Omental fat pad (tissue), 3 donors: ENCODE measurements at regions not wholly inside any gene's neighbourhood (a gene's known extent, or its start where the extent isn't known, plus 50 kb on each side); places are given as distances from the start of the nearest gene placed in this dataset.

ENCODE experiments used
- ATAC-seq: fragments of 150-250 bp; one replicate; pipeline ENCODE4 v1.9.1; 2016; ENCODE audit warnings: mild to moderate bottlenecking, moderate library complexity; ENCODE audit not compliant: low FRiP score
- DNase-seq: peaks from one replicate; pipeline ENCODE4 v3.0.0-alpha.2; 2019; ENCODE audit warnings: low spot score
- TF ChIP-seq, protein P1 (sequence below), 3 donors: fragments of 450-650 bp; IDR thresholded peaks; one replicate each; pipeline ENCODE4 v1.5.1; 2016 to 2017; ENCODE audit warnings: antibody characterized with exemption in 3 of 3, mild to moderate bottlenecking in 3 of 3, moderate library complexity in 2 of 3

DNA sequence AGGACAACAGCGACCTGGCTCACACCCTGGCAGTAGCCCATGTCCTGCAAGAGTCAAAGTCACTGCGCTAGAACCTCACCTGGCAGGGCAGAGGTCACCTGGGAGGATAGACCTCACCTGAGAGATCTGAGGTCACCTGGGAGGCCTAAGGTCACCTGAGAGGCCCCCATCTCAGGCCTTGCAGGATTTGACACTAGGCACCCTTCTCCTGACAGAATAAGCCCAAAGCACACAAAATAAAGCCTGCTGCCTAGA lies 75.2 kb upstream of the SPTLC1 start:
- DNase-seq, result no peak
- no peak for ATAC-seq
- TF ChIP-seq, protein P1, sequence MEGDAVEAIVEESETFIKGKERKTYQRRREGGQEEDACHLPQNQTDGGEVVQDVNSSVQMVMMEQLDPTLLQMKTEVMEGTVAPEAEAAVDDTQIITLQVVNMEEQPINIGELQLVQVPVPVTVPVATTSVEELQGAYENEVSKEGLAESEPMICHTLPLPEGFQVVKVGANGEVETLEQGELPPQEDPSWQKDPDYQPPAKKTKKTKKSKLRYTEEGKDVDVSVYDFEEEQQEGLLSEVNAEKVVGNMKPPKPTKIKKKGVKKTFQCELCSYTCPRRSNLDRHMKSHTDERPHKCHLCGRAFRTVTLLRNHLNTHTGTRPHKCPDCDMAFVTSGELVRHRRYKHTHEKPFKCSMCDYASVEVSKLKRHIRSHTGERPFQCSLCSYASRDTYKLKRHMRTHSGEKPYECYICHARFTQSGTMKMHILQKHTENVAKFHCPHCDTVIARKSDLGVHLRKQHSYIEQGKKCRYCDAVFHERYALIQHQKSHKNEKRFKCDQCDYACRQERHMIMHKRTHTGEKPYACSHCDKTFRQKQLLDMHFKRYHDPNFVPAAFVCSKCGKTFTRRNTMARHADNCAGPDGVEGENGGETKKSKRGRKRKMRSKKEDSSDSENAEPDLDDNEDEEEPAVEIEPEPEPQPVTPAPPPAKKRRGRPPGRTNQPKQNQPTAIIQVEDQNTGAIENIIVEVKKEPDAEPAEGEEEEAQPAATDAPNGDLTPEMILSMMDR (IDR thresholded peaks at IDR 0.05), result no peak

DNA sequence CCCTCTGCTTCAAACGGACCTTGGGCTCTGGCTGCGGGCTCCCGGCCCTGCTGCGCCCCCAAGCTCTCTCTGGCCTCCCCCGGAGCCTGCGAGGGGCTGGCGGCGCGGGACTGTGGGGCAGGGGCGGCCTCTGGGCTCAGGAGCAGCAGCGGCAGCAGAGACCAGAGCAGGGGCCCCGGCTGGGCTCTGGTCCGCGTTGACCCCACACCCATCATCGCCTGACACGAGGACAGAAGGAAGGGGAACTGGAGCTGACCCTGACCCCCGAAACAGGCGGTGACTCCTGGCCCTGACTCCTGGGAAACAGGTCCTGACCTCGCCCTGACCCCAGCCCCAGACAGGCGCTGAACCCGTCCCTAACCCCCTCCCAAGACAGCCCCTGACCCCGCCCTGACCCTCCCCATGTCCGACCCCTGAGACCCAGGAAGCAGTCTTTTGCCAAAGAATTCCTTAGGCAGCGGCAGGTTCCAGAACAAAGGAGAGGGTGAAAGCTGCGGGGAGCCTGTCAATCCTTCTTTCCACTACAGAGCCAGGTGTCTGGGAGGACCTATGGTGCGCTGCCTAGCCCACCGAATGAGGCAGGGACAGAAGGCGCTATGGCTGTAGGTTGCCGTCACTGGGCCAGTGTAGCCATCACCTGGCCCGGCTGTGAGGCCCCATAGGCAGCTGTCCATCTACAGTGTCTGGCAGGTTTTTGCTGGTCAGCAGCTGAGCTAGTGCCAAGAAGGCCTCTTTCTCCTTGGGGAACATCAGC lies 74.7 kb upstream of the SPTLC1 start:
- ATAC-seq (no peak), DNase-seq (no peak)
- TF ChIP-seq, protein P1 (IDR thresholded peaks at IDR 0.05), result no peak

DNA sequence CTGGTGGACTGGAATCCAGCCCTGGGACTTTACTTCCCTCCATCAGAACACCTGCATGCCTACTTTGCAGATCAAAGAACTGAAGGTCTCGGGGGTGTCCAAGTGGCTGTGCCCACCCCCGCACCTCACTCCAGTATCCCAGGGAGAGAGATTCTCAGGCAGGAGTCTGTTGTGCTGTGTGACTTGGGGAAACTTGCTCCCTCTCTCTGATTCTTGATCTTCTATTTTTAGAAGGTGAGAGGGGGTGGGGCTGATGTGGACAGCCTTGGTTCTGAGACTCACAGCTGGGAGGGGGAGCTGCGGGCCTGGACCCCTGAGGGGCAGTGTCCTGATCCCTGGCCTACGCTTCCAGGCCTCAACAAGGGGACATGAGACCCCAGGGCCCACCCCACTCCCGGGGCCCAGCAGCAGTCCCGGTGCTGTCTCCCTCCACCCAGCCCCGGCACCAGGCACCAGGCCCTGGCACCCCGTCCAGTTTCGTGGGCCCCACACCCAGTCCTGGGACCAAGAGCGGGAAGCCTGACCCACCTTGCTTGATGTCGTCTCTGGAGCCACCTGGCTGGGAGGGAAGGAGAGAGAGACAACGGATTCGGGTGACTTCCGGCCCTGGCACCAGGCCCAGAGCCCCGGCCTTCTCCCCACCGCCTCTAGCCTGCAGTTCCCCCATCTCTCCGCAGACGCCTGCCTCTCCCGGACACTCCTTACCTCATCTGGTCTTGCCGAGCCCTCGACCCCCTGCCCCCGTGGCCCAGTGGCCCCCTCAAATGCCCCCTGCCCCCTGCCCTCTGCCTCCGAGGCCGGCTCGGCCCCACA lies 74.0 kb upstream of the SPTLC1 start:
- TF ChIP-seq, protein P1 (IDR thresholded peaks at IDR 0.05), result no peak
- ATAC-seq, result no peak
- DNase-seq, result no peak

DNA sequence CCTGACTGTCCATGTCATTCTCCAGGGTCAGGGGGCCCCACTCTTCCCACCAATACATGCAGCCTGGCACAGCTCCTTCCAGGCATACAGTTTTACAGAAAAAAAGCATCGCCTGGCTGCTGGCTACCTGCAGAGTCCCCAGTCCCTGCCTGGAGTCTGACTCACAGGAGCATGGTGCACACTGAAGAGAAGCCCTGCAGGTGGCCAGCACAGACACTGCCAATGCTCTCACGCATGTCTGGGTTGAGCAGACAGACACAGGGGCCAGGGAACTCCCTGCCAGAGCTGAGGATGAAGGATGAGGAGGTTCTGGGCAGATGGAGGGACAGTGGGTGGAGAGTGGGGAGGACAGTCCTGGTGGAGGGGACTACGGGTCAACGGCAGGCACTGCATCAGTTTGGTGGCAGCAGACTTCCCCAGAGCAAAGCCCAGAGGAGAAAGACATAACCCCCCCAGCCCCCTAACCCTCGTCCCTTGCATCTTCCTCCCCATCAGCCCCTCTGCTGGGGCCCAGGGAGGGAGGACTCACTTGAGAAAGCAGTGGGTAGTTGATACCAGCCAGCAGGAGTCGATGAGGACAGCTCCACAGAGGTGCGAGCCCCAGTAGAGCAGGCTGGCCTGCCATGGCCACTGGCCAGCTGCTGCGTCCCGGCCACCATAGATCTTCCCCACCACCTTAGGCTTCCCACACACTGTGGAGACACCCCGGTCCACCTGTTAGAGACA lies 72.9 kb upstream of the SPTLC1 start:
- TF ChIP-seq, protein P1 (IDR thresholded peaks at IDR 0.05), result no peak

DNA sequence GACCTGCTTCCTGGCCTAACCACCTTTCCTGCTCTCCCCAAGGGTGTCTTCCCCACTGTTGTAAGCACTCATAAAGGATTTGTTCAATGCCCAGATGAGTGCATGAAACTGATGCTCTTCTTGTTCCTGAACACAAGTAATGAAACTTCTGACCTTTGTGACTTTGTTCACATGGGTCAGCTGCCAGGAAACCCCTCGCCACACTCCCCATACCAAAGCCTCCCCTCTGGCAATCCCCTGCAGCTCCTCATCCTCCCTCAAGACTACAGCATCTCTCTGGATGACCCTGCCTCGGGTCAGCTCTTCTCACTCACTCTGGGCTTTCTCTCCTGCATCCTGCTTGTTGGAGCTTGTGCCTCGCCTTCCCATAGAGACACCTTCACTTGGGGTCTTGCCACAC lies 72.2 kb upstream of the SPTLC1 start:
- ATAC-seq (no peak), DNase-seq (no peak)
- TF ChIP-seq, protein P1 (IDR thresholded peaks at IDR 0.05), result no peak

More for the DNA sequence above, 72.9 kb upstream of the SPTLC1 start:
- ATAC-seq (no peak), DNase-seq (no peak)

DNA sequence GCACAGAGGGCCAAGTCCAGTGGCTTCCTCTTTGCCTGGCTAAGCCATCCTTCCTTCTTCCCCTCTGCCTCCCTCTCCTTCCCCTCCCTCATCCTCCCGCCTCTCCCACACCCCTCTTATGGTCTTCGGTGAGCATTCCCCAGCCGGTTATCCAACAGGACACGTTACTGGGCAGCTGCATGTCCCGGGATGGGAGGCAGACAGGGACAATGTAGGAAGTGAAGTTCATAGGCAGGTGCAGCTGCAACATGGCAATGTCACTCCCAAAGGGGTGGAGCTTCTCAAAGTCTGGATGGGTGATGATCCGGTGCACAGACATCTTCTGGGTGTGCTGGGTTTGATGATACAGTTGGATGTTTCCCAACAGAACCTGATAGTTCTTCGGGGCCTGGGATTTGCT lies 71.4 kb upstream of the SPTLC1 start:
- ATAC-seq, result no peak
- TF ChIP-seq, protein P1 (IDR thresholded peaks at IDR 0.05), result no peak
- no peak for DNase-seq
